Astrocyte (in vitro differentiated cells and primary cell): ENCODE measurements at regions not wholly inside any gene's neighbourhood (a gene's known extent, or its start where the extent isn't known, plus 50 kb on each side); places are given as distances from the start of the nearest gene placed in this dataset.

Source experiments
- CTCF ChIP-seq: IDR thresholded peaks from 2 replicates; pipeline ENCODE4 v1.5.1; 2011; ENCODE audit warnings: low read depth, mild to moderate bottlenecking, inconsistent platforms, low read length, moderate library complexity; ENCODE audit not compliant: insufficient read depth
- EZH2 ChIP-seq: IDR thresholded peaks from 2 replicates; pipeline ENCODE4 v1.6.1; 2012; ENCODE audit warnings: mild to moderate bottlenecking, low read length, inconsistent platforms; ENCODE audit not compliant: insufficient read depth

GRCh38 chrX:69077895-69078455 lies 87.3 kb downstream of the PJA1 start:
- TF ChIP-seq EZH2 (no peak), CTCF (no peak)
